ENCODE measurements at regions not wholly inside any gene's neighbourhood (a gene's known extent, or its start where the extent isn't known, plus 50 kb on each side); places are given as distances from the start of the nearest gene placed in this dataset.

DNA sequence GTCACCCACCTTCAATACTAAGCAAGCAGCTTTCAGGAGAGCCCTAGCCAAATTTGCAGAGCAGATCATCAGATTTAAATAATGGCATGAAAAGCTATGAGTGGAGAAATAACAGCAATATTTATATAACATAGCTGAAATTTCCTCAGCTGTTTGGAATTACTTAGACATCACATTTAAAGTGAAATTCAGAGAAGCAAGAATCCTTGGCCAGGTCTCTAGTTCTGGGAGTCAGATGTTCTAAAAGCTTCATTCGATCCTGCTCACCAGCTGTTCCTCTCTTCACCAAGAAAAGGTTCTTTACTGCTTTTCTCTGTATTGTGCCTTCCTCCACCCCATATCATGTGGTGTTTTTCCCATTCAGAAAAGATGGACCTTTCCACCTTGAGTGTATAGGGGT is 152.3 kb upstream of the JAG1 start (continued):
- TF ChIP-seq, protein P1, sequence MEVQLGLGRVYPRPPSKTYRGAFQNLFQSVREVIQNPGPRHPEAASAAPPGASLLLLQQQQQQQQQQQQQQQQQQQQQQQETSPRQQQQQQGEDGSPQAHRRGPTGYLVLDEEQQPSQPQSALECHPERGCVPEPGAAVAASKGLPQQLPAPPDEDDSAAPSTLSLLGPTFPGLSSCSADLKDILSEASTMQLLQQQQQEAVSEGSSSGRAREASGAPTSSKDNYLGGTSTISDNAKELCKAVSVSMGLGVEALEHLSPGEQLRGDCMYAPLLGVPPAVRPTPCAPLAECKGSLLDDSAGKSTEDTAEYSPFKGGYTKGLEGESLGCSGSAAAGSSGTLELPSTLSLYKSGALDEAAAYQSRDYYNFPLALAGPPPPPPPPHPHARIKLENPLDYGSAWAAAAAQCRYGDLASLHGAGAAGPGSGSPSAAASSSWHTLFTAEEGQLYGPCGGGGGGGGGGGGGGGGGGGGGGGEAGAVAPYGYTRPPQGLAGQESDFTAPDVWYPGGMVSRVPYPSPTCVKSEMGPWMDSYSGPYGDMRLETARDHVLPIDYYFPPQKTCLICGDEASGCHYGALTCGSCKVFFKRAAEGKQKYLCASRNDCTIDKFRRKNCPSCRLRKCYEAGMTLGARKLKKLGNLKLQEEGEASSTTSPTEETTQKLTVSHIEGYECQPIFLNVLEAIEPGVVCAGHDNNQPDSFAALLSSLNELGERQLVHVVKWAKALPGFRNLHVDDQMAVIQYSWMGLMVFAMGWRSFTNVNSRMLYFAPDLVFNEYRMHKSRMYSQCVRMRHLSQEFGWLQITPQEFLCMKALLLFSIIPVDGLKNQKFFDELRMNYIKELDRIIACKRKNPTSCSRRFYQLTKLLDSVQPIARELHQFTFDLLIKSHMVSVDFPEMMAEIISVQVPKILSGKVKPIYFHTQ (CRISPR knock-in tag; IDR thresholded peaks at IDR 0.05) = no peak
- no peak for TF ChIP-seq SMAD3 (CRISPR knock-in tag; IDR thresholded peaks at IDR 0.05; ENCODE audit: borderline replicate concordance)
- no peak for TF ChIP-seq ZNF232 (CRISPR knock-in tag; IDR thresholded peaks at IDR 0.05)
- TF ChIP-seq NR2C2 (CRISPR knock-in tag; IDR thresholded peaks at IDR 0.05) = no peak
- TF ChIP-seq, protein P2, sequence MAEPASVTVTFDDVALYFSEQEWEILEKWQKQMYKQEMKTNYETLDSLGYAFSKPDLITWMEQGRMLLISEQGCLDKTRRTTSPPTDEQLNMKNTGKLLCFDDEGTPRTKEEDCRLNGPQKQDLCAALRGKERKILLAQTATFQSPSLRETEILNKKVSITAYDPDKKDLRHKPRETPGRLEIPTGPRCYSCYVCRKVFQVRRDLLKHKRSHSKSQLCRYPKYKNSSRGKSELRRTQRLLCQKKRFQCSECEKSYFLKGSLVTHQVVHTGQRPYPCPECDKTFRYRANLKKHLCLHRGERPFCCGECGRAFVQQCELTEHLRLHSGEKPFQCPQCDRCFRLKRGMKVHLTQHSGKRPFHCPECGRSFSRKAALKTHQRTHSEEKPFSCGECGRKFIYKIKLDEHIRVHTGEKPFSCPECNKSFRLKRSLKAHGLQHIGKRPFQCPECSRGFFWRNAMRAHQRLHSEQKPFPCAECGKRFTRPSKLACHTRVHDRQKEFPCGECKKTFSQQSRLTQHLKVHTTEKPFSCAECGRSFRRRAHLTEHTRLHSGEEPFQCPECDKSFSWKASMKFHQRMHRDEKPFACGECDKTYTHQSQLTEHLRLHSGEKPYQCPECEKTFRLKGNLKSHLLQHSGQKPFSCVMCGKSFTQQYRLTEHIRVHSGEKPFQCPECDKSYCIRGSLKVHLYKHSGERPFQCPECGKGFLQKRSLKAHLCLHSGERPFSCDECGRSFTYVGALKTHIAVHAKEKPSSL (CRISPR knock-in tag; conservative IDR thresholded peaks at IDR 0.05) = no peak

DNA sequence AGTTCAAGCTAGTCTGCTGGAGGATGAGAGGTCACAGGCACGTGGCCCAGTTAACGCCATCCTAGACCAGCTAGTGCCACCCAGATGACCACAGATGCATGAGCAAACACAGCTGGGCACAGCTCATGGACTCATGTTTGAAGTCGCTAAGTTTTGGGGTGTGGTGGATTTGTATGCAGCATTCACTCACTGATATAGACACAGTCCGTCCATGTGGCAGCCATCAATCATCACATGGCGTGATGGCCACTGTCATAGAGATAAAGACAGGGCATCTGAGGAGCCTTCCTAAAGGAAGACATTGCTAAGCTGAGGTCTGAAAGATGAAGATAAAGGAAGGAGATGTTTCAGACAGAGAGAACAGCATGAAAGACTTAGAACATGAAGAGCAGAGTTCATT is 154.4 kb upstream of the JAG1 start:
- Mint-ChIP-seq H3K9me3 (0 out of 2 replicates have a peak, but pooled peaks cover 3% of the 10 kb centered on the region), H3K4me3 (no peak overlapping the region), H3K27me3 (ENCODE audit: low read depth) (no peaks in the 10 kb centered on the region), H3K27ac (no peak overlapping the region), H3K36me3 (no peaks in the 10 kb centered on the region), H3K4me1 (no peaks in the 10 kb centered on the region)
- no peak for ATAC-seq
- TF ChIP-seq CREM (CRISPR knock-in tag; IDR thresholded peaks at IDR 0.05) (no peak), FOXJ3 (CRISPR knock-in tag; IDR thresholded peaks at IDR 0.05; ENCODE audit: borderline replicate concordance) (no peak), MYBL2 (CRISPR knock-in tag; IDR thresholded peaks at IDR 0.05) (no peak), TCF7 (CRISPR knock-in tag; IDR thresholded peaks at IDR 0.05; ENCODE audit: low read depth) (no peak), EMX1 (CRISPR knock-in tag; IDR thresholded peaks at IDR 0.05) (no peak), ZBTB21 (CRISPR knock-in tag; IDR thresholded peaks at IDR 0.05; ENCODE audit: borderline replicate concordance) (no peak), ZNF416 (CRISPR knock-in tag; IDR thresholded peaks at IDR 0.05) (no peak), GTF2I (CRISPR knock-in tag; conservative IDR thresholded peaks at IDR 0.05) (no peak), ELF4 (CRISPR knock-in tag; IDR thresholded peaks at IDR 0.05; ENCODE audit: low read depth) (no peak), ZNF121 (CRISPR knock-in tag; IDR thresholded peaks at IDR 0.05) (no peak), ZNF317 (CRISPR knock-in tag; IDR thresholded peaks at IDR 0.05; ENCODE audit: borderline replicate concordance, low read depth) (no peak)
- TF ChIP-seq, protein P3, sequence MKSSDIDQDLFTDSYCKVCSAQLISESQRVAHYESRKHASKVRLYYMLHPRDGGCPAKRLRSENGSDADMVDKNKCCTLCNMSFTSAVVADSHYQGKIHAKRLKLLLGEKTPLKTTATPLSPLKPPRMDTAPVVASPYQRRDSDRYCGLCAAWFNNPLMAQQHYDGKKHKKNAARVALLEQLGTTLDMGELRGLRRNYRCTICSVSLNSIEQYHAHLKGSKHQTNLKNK (CRISPR knock-in tag; IDR thresholded peaks at IDR 0.05) = no peak
- TF ChIP-seq, protein P4, sequence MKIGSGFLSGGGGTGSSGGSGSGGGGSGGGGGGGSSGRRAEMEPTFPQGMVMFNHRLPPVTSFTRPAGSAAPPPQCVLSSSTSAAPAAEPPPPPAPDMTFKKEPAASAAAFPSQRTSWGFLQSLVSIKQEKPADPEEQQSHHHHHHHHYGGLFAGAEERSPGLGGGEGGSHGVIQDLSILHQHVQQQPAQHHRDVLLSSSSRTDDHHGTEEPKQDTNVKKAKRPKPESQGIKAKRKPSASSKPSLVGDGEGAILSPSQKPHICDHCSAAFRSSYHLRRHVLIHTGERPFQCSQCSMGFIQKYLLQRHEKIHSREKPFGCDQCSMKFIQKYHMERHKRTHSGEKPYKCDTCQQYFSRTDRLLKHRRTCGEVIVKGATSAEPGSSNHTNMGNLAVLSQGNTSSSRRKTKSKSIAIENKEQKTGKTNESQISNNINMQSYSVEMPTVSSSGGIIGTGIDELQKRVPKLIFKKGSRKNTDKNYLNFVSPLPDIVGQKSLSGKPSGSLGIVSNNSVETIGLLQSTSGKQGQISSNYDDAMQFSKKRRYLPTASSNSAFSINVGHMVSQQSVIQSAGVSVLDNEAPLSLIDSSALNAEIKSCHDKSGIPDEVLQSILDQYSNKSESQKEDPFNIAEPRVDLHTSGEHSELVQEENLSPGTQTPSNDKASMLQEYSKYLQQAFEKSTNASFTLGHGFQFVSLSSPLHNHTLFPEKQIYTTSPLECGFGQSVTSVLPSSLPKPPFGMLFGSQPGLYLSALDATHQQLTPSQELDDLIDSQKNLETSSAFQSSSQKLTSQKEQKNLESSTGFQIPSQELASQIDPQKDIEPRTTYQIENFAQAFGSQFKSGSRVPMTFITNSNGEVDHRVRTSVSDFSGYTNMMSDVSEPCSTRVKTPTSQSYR (CRISPR knock-in tag; IDR thresholded peaks at IDR 0.05) = no peak
- TF ChIP-seq, protein P5, sequence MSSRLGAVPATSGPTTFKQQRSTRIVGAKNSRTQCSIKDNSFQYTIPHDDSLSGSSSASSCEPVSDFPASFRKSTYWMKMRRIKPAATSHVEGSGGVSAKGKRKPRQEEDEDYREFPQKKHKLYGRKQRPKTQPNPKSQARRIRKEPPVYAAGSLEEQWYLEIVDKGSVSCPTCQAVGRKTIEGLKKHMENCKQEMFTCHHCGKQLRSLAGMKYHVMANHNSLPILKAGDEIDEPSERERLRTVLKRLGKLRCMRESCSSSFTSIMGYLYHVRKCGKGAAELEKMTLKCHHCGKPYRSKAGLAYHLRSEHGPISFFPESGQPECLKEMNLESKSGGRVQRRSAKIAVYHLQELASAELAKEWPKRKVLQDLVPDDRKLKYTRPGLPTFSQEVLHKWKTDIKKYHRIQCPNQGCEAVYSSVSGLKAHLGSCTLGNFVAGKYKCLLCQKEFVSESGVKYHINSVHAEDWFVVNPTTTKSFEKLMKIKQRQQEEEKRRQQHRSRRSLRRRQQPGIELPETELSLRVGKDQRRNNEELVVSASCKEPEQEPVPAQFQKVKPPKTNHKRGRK (CRISPR knock-in tag; IDR thresholded peaks at IDR 0.05; ENCODE audit: borderline replicate concordance) = no peak
- no peak for DNase-seq (ENCODE audit: low spot score)
- CTCF ChIA-PET = no interaction called here
- POLR2A ChIA-PET = interaction anchor here (0.6 kb wide), 1 partner anchor 22 kb away, joined by 10 read pairs; no protein-coding TSS in a partner anchor
